GM19328 (cell line): ENCODE measurements at regions not wholly inside any gene's neighbourhood (a gene's known extent, or its start where the extent isn't known, plus 50 kb on each side); places are given as distances from the start of the nearest gene placed in this dataset.

Source experiments
- ATAC-seq: cut with Tn5 transposase; IDR thresholded peaks from one replicate; pipeline ENCODE4 v1.9.1; 2021; ENCODE audit warnings: mild to moderate bottlenecking, moderate library complexity; ENCODE audit not compliant: unreplicated experiment

DNA sequence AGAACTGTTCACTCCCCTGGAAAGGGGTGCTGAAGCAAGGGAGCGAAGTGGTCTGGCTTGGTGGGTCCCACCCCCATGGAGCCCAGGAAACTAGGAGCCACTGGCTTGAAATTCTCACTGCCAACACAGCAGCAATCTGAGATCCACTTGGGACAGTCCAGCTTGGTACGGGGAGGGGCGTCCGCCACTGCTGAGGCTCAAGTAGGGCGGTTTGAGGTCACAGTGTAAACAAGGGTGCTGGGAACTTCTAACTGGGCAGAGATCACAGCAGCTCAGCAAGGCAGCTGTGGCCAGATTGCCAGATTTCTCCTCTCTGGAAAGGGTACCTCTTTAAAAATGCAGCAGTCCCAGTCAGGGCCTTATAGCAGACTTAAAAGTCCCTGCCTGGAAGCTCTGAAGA lies 53.9 kb upstream of the GALNTL6 start:
- ATAC-seq: no peak

DNA sequence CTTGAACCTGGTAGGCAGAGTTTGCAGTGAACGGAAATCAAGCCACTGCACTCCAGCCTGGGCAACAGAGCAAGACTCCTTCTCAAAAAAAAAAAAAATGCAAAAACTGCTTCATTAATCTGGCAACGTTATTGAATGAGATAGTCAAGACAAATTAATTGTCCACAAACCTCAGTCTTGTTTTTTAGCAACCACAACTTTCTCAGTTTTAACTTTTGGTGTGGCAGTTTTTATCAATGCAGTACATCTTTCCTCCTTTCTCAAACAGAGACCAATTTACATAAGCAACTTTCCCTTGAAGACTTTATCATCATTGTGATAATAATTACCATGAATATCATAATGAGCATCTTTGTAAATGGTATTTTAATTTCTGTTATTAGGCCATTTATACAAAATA lies 61.7 kb upstream of the GALNTL6 start:
- no peak for ATAC-seq

DNA sequence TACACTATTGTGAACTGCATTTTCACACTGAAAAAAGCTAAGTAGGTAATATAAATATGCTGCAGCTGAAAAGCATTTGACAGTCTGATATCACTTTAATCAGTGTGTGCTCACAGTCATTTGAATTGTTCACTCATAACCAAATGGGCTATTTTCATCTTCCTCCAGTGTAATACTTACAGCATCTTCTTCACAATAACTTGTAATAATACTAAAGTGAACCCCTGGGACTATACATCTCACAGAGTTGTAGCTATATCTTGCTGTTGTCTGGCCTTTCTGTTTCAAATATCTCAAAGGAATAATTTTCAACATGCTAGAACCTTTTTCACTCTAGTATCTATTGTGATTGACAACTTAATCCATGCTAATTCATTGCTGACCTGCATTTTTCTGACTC lies 66.8 kb upstream of the GALNTL6 start:
- no peak for ATAC-seq

DNA sequence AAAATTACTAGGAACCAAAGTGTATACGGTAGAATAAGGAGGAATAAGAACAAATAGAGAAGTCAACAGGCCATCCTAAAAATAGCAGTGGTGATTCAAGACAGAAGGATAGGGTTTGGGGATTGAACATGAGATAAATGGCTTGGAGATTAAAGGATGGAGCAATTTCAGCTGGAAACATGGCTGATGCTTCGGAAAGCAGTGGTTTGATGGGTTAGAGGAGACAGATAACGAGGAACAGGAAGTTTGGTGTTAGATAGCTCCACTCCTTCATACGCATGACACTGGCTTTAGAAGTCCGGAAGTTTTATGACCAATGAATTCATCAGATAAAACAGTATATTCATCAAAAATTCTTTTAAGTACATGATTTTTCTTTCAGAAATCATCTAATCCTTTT lies 70.8 kb upstream of the GALNTL6 start:
- ATAC-seq: no peak

DNA sequence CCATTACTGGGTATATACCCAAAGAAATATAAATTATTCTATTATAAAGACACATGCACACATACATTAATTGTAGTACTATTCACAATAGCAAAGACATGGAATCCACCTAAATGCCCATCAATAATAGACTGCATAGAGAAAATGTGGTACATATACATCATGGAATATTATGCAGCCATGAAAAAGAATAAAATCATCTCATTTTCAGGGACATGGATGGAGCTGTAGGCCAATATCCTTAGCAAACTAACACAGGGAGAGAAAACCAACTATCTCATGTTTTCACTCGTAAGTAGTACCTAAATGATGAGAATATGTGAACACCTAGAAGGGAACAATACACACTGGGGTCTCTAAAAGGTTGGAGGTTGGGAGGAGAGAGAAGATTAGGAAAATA lies 86.0 kb upstream of the GALNTL6 start:
- ATAC-seq: no peak

DNA sequence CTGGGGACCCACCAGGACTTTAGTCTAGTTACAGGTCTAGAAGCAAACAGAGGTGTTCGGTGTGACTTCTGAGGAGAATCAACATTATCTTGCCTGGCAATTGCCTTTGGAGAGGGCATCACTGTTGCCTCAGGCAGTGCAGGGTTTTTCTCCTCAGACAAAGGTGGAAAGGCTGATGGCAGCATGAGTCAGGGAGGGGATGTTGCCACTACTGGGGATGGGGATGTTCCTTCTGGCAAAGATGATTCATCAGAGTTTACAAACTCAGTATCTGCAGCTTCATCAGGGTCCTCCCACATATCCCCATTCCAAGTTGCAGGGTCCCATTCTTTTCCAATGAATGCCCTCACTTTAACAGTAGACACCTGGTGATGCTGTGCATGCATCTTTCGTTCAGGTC lies 91.3 kb upstream of the GALNTL6 start:
- no peak for ATAC-seq

DNA sequence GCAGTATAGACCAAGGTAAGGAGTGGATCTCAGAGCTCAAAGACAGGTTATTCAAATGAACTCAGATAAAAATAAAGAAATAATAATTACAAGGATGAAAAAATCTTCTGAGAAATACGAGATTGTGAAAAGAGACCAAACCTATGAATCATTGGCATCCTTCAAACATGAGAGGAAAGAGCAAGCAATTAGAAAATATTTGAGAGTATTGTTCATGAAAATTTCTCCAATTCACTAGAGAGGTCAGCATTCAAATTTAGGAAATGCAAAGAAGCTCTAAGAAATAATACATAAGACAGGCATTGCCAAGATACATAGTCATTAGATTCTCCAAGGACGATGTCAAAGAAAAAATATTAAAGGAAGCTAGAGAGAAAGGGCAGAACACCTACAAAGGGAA lies 93.5 kb upstream of the GALNTL6 start:
- no peak for ATAC-seq

DNA sequence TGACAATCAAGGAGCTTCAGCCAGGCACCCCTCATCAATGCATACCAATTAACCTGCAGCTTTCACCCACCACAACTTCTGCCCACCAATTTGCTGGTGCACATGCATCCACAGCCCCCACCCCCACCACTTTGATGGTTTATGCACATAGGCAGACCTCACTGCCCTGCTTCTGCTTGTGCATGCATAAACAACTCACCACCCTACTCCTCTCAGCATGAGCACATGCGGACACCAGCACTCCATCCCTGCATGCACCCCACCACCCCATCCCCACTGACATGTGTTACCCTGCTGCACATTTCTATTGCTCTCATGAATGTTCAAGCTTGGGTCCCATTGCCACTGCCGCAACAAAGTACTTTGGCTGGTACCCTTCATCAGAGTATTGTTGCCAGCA lies 94.5 kb upstream of the GALNTL6 start:
- ATAC-seq: no peak

DNA sequence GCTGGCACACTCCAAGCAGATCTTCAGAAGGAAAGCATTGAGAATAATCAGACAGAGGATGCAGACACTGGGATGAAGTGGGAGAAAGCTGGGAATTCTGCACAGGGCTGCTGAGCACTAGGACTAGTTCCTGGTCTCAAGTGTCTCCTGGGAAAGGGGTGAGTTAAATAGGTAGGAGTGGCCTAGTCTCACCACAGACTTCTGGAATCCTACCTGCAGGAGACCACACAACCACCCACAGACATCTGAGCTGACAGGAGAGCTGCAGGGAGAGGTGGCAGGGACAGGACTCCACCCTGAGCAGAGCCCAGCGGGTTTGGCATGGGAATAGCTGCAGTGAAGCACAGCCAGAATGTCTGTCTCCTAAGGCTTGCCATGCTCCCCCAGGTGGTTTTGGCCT lies 95.1 kb upstream of the GALNTL6 start:
- no peak for ATAC-seq

DNA sequence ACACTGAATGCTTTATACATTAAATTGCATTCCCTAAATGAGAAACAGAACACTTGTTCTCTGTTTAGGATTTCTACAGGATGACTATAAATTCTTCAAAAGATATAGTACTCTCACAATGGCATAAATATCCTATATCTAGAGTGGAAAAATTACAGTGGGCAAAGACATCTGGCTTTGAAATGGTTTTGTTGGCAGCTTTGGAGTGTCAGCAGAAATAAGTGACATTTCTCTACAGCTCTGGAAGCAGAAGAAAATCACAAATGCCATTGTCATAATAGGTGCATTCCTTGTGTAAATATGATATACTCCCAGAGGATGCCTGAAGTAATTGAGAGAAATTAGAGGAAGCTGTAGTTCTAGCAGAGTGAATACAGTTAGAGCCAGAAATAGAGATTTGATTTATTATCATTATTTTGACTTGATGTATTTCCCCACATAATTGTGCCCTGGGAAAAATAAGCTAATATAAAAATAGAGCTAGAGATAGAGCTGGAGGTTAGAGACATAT lies 95.9 kb upstream of the GALNTL6 start:
- ATAC-seq: no peak

DNA sequence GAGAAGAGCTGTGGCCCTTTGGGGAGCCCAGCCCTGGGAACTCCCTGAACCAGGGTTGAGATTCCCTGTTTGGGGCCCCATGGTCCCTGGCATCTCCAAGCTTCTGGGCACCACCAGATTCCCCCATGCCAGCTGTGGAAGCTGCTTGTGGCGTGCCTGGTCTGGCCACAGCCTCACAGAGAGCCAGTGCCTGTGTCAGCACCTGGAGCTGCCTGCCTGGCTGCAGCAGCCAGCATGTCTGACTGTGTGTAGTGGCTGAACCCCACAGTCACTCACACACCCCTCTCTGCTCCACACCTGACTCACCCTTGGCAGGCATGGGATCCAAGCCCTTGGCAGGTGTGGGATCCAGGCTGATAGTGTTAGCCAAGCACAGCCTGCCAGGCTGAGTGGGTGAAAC lies 97.2 kb upstream of the GALNTL6 start:
- ATAC-seq: no peak

DNA sequence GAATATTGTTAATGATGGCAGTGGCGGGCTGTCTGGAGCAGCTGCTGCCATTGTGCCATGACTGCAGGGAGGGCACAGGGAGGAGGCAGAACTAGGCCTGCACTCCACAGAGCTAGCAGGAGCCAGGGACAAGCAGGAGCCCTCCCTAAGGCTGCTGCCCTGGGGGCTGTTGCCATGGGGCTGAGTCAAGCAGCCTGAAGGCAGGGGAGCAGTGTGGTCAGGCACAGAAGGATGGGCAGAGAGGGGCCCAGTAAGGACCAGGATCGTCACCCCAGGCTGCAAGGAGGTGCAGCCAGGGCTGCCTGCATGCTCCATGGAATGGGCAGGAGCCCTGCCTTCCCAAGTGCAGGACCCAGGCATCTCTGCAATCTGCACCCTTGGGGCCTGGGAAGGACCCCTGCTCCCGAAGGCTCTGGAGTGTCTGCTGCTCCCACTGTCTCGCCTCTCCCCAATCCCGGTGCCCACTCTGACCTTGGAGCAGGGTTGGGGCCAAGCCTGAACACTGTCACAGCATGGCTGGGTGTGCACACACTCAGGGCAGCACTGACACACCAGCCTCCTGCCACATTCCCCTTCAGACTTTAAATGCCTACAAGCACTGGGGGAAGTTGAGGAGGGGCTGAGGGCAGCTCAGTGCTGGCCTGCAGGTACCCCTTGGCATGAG lies 98.3 kb upstream of the GALNTL6 start:
- ATAC-seq: no peak

DNA sequence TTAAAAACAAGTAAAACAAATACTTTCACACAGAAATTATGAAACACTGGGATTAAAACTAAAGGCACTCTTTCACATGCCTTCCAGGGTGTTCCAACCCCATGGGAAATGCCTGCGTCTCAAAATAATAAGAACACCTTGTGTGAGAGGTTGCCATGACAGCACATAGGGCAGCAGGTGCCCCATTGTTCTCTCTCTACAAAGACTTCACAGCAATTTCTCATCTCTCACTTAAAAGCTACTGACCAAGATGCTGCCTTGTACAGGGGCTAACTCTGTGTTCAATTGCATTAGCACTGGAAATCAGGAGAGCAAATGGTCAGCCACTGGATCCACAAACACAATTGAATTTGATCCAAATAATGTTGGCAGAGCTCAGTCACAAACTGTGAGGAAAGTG lies 102.5 kb upstream of the GALNTL6 start:
- ATAC-seq: no peak

DNA sequence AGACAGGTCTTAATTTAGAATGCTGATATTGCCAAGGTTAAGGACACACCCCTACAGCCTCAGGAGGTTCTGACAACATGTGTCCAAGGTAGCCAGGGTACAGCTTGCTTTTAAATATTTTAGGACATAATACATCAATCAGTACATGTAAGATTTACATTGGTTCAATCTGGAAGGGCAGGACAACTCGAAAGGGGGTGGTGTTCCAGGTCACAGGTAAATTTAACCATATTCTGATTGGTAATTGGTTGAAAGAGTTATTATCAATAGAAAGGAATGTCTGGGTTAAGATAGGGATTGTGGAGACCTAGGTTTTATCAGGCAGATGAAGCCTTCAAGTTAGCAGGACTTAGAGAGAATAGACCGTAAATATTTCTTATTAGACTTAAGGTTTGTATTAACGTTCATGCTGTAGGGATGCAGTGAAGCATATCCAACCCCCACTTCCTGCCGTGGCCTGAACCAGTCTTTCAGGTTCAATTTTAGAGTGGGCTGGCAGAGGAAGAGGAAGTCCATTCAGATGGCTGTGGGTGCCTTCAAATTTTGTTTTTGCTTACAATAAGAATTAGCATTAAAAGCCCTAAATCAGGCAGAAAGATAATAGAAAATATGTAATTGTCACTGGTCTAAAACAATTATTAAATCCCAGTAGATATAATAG lies 136.5 kb upstream of the GALNTL6 start:
- ATAC-seq: peak; percentile 96

DNA sequence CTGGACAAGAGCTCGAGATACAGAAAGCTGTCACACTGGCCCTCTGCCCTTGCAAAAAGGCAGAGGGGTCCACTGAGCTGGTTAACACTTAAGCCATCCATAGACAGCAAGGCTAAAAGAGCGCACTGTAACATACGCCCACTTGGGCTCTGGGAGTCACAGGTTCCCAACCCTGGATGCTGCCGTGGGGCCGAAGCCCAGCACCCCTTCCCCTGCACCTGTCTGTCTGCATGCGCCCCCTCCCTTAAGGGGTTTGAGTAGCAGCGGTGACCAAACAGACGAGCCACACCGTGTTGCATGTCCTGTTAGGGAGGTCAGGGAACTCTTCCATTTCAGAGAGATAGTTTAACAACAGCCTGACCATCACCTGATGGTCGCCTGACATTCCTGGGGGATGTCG lies 138.4 kb upstream of the GALNTL6 start:
- no peak for ATAC-seq

DNA sequence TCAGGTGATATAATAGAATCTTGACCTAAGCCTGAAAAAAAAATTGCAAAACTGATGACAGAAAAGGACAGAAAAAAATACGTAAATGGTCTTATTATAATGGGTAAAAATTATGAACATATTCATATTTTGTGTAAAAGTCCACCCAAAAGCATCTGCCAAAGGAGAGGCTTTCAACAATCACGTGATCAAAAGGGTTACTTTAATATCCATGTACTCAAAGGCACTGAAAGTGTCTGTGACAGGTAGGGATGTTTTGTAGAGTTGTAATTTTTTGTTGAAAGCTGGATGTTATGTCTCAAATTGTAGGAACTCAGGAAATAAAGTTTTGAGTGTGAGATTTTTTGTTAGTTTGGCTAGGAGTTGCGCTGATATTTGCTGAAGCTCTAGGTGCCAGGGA lies 144.8 kb upstream of the GALNTL6 start:
- no peak for ATAC-seq

DNA sequence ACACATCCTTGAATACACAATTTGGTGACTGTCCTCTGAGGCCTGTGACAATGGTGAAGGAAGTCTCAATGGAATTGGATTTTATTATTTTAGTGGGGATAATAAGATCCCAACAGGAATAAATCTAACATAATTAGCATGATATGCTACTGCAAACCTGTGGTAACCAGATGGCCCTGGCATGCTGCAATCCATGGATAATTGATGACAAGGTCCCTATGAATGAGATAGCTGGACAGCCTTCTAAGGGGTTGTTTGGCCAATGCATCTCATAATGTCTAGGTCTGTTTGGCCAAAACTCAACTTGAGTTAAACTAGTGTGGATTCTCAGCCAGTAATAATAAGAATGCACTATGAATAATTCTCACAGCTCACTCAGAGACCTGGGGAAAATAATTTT lies 145.3 kb upstream of the GALNTL6 start:
- ATAC-seq: no peak

DNA sequence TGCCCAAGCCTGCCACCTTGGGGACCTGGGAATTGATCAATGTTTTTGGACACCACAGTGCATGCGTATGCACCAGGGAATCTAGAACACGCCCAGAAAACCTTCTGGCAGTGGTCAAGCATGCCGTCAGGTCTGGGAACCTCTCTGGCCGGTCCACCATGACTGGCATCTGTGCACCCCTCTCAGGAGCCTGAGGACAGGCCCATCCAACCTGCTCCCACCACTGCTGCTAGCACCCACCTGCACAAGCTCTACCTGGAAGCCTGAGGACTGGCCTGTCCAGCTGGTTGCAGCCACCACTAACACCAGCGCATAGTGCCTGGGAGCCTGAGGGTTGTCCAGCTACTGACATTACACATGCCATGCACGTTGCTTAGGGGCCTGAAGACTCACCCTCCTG lies 162.1 kb upstream of the GALNTL6 start:
- ATAC-seq: no peak

DNA sequence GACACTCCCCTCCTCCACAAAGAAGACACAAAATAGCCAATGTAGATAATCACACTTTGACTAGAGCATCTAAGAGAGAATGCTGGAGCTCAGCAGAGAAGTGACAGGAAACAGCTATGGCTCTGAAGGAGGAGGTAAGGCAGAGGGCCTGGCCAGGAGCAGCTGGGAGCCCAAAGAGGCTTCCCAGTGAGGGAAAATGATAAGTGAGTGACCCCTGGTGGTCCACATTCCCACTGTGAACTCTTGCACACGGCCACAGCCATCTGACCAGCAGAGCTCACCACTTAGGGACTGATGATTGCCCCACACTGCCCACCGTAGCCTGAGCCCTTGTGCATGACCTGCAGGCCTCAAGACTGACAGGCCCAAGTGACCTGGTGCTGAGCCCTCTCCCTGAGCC lies 162.7 kb upstream of the GALNTL6 start:
- peak; percentile 62 for ATAC-seq

DNA sequence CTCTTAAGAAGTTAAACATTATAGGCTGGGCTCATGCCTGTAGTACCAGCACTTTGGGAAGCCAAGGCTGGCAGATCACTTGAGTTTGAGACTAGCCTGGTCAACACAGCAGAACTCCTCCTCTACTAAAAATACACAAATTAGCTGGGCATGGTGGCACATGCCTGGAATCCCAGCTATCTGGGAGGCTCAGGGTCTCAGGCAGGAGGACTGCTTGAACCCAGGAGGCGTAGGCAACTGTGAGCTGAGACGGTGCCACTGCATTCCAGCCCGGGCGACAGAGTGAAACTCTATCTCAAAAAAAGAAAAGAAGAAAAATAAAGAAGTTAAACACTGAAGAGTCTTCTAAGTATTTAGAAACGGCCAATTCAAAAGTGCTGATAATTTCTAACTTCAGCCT lies 164.3 kb upstream of the GALNTL6 start:
- no peak for ATAC-seq

DNA sequence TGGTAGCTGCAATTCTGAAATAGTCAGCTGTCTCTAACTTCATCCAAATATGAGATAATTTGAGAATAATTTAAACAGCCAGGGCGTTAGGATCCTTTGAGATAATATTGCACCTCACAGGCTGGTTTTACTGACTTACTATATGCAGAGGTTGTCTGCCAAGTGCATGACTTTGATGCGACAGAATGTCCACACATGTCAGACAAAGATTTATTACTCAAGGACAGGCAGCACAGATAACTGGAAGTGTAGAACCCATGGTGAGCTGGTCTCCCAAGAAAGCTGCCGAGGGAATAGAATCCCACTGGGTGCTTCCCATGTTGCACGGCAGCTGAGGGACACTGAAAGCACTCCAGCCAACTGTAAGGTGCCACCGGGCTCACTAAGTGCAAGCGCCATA lies 166.2 kb upstream of the GALNTL6 start:
- ATAC-seq: no peak

DNA sequence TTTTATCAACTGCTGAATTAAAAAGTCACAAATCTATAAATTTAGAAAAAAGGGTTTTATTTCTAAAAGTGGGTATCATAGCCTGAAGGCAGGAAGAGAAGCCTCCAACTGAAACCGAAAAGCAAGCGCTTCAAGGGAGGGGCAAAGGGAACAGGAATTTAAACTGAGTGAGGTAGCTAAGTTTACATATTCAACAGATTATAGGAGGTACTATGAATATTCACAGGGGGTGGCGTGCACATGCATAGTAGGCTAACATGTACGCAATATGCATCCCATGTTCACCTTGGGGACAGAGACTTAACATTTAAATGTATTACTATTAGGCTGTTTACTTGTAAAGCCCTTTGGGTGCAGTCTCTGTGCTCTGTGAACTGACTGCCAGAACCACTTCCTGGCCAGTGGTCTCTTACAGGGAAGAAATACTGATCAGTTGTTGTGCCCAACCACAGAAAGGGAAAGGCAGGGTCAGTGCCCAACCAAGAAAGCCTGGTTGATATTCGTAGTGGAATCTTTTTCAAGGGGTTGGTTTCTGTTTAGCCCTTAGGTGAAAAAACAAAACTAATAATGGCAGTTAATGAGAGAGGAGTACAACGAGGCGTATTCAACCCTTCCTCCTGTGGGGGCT lies 168.7 kb upstream of the GALNTL6 start:
- ATAC-seq: peak; percentile 72
